K562 (cell line): ENCODE measurements at regions not wholly inside any gene's neighbourhood (a gene's known extent, or its start where the extent isn't known, plus 50 kb on each side); places are given as distances from the start of the nearest gene placed in this dataset.

Experiments
- BRD4 ChIP-seq: fragments of 200-600 bp; sonication (generic); IDR thresholded peaks from 2 replicates; pipeline ENCODE4 v1.6.1; 2017; ENCODE audit warnings: inconsistent platforms
- MBD1 ChIP-seq: fragments of 250-450 bp; sonication (Bioruptor Pico); IDR thresholded peaks from 2 replicates; pipeline ENCODE4 v1.8.0; 2022; ENCODE audit warnings: inconsistent platforms
- ZHX1 ChIP-seq: fragments of 150-350 bp; conservative IDR thresholded peaks from 2 replicates; pipeline ENCODE4 v1.6.1; 2014; ENCODE audit warnings: low read length
- ZKSCAN8 ChIP-seq: fragments of 200-800 bp; sonication (Bioruptor generic); IDR thresholded peaks from 2 replicates; pipeline ENCODE4 v1.6.1; 2016; ENCODE audit warnings: missing genetic modification characterization, missing compliant biosample characterization
- ZNF280B ChIP-seq: fragments of 250-450 bp; sonication (Bioruptor Pico); IDR thresholded peaks from 2 replicates; pipeline ENCODE4 v1.5.1; 2021; ENCODE audit warnings: mild to moderate bottlenecking

- TF ChIP-seq ZNF280B (CRISPR knock-in tag) (no peak), ZKSCAN8 (CRISPR knock-in tag) (no peak), MBD1 (CRISPR knock-in tag) (no peak), BRD4 (no peak), ZHX1 (no peak)
- TF ChIP-seq, all 486 proteins: peak for 0
Measured at GRCh38 chr10:2439000-2439399, 628.3 kb upstream of the PFKP start (continued).
